ENCODE measurements at regions not wholly inside any gene's neighbourhood (a gene's known extent, or its start where the extent isn't known, plus 50 kb on each side); places are given as distances from the start of the nearest gene placed in this dataset.

- TF ChIP-seq EZH2phosphoT487 (IDR thresholded peaks at IDR 0.05; ENCODE audit: borderline replicate concordance, low read length) (no peak), CTCF (IDR thresholded peaks at IDR 0.05; ENCODE audit: low read depth, low read length, poor library complexity, severe bottlenecking) (no peak)
Observed at GRCh38 chr6:14475306-14475705, 357.7 kb downstream of the CD83 start.
